ENCODE measurements at regions not wholly inside any gene's neighbourhood (a gene's known extent, or its start where the extent isn't known, plus 50 kb on each side); places are given as distances from the start of the nearest gene placed in this dataset.

GRCh38 chr12:65681226-65681625, 143.1 kb upstream of the HMGA2 start:
- TF ChIP-seq, protein P1, sequence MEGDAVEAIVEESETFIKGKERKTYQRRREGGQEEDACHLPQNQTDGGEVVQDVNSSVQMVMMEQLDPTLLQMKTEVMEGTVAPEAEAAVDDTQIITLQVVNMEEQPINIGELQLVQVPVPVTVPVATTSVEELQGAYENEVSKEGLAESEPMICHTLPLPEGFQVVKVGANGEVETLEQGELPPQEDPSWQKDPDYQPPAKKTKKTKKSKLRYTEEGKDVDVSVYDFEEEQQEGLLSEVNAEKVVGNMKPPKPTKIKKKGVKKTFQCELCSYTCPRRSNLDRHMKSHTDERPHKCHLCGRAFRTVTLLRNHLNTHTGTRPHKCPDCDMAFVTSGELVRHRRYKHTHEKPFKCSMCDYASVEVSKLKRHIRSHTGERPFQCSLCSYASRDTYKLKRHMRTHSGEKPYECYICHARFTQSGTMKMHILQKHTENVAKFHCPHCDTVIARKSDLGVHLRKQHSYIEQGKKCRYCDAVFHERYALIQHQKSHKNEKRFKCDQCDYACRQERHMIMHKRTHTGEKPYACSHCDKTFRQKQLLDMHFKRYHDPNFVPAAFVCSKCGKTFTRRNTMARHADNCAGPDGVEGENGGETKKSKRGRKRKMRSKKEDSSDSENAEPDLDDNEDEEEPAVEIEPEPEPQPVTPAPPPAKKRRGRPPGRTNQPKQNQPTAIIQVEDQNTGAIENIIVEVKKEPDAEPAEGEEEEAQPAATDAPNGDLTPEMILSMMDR (IDR thresholded peaks at IDR 0.05; ENCODE audit: insufficient read depth, low read length, poor library complexity, severe bottlenecking), result no peak
- TF ChIP-seq EZH2phosphoT487 (conservative IDR thresholded peaks at IDR 0.05; ENCODE audit: low read length), result no peak
